AG04449 (cell line): ENCODE measurements at regions not wholly inside any gene's neighbourhood (a gene's known extent, or its start where the extent isn't known, plus 50 kb on each side); places are given as distances from the start of the nearest gene placed in this dataset.
"Not testable (repeated sequence)": the region's sequence is repeated elsewhere in the genome, so short reads cannot be mapped to it uniquely, and the experiment has no call there.

ENCODE experiments used
- CTCF ChIA-PET: fragments of 350-600 bp; formaldehyde crosslinking; extraction: SDS; loops from one replicate; lab custom pipeline; 2021; ENCODE audit warnings: antibody characterized with exemption; lab: Yijun Ruan, JAX
- POLR2A ChIA-PET: fragments of 400-600, 350-600 bp; formaldehyde crosslinking; extraction: SDS; loops from one replicate; lab custom pipeline; 2020; ENCODE audit warnings: antibody characterized with exemption, inconsistent platforms; lab: Yijun Ruan, JAX
- DNase-seq: peaks from one replicate; pipeline ENCODE4 v3.0.0-alpha.2; 2010; ENCODE audit warnings: low read depth, low spot score
- H3K4me3 ChIP-seq: 2 replicates; pipeline ENCODE4 v1.5.1; 2011; ENCODE audit warnings: low read depth, mild to moderate bottlenecking, control low read depth, low read length
- TF ChIP-seq, protein P1 (sequence below): IDR thresholded peaks from one replicate; pipeline ENCODE4 v1.5.1; 2011; ENCODE audit warnings: mild to moderate bottlenecking, moderate library complexity, low read length, control low read depth, inconsistent platforms; ENCODE audit not compliant: insufficient read depth; ENCODE audit errors: missing control alignments

DNA sequence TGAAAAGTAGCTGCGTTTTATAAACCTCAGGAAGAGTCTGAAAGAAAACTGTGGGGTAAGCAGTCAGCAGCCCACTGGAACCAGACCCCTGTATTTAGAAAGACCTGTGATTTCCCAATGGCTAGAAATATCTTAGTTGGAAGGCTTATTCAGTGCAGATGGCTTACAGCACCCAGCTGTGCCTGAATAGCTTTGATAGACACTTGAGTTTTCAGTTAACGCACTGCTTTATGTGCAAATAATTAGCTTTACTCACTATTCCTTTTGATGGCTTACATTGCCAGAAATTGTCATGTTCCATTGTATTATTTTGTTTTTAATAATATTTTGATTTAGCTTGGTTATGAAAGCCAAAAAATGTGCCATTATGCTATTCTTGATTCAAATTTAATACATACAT lies 465.3 kb upstream of the SYNCRIP start:
- ChIA-PET POLR2A (no interaction called here), CTCF (no interaction called here)
- no peak overlapping the region for H3K4me3 ChIP-seq
- TF ChIP-seq, protein P1, sequence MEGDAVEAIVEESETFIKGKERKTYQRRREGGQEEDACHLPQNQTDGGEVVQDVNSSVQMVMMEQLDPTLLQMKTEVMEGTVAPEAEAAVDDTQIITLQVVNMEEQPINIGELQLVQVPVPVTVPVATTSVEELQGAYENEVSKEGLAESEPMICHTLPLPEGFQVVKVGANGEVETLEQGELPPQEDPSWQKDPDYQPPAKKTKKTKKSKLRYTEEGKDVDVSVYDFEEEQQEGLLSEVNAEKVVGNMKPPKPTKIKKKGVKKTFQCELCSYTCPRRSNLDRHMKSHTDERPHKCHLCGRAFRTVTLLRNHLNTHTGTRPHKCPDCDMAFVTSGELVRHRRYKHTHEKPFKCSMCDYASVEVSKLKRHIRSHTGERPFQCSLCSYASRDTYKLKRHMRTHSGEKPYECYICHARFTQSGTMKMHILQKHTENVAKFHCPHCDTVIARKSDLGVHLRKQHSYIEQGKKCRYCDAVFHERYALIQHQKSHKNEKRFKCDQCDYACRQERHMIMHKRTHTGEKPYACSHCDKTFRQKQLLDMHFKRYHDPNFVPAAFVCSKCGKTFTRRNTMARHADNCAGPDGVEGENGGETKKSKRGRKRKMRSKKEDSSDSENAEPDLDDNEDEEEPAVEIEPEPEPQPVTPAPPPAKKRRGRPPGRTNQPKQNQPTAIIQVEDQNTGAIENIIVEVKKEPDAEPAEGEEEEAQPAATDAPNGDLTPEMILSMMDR, result no peak
- DNase-seq, result no peak

DNA sequence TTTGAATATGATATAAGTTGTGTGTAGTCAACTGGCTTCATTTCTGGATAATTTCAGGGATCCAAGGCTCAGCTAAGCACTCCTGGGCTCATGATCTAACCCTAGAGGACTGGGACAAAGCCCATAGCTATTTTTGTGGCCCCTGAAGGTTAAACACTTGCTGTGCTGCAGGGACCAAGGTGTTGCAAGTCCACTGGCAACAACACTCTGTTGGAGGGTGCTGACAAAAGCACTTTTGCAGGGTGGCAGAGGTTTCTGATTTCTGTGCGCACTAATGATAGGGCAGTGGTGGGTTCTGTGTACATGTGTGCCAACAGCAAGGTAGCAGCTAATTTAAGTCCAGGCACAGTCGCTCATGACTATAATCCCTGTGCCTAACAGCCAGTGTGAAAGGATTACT lies 445.3 kb upstream of the SYNCRIP start:
- ChIA-PET POLR2A (no interaction called here), CTCF (no interaction called here)
- TF ChIP-seq, protein P1, result no peak
- H3K4me3 ChIP-seq, result no peak overlapping the region
- DNase-seq, result no peak

DNA sequence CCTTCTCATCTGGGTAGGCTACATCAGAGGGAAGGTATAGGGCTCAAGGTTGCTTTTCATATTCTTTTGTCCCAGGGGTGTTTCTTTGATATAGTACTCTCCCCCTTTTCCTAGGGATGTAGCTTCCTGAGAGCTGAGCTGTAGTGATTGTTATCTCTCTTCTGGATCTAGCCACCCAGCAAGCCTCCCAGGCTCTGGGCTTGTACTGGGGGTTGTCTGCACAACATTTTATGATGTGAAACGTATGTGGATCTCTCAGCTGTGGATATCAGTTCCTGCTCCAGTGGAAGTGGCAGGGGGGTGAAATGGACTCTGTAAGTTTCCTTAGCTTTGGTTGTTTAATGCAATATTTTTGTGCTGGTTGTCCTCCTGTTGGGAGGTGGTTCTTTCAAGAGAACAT lies 437.3 kb upstream of the SYNCRIP start:
- TF ChIP-seq, protein P1, result no peak
- CTCF ChIA-PET, result no interaction called here
- DNase-seq, result no peak
- no peak overlapping the region for H3K4me3 ChIP-seq
- POLR2A ChIA-PET, result no interaction called here

DNA sequence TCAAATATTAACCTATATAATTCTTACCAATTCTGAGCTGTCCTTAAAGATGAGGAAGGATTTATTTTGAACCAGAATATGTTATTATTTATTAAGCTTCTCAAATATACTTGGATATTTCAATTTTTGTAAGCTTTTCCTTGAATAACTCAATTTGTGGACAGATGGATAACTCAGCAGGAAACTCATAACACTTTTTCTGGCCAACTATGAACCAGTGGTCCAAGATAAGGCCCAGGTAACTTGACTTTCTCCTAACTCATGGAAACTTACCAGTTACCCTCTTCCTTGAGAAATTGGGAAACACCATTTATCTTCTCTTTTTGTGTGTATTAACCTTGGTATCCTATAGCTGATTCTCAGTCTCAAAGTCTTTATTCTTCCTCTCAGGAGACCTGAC lies 427.5 kb upstream of the SYNCRIP start:
- TF ChIP-seq, protein P1, result no peak
- POLR2A ChIA-PET, result no interaction called here
- CTCF ChIA-PET, result no interaction called here
- no peak overlapping the region for H3K4me3 ChIP-seq
- no peak for DNase-seq

DNA sequence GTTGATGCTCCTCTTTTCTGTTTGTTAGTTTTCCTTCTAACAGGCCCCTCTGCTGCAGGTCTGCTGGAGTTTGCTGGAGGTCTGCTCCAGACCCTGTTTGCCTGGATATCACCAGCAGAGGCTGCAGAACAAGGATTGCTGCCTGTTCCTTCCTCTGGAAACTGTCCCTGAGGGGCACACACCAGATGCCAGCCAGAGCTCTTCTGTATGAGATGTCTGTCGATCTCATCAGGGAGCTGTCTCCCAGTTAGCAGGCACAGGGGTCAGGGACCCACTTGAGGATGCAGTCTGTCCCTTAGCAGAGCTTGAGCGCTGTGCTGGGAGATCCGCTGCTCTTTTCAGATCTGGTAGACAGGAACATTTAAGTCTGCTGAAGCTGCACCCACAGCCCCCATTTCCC lies 422.3 kb upstream of the SYNCRIP start:
- POLR2A ChIA-PET, DNase-seq, H3K4me3 ChIP-seq, CTCF ChIA-PET: not testable (repeated sequence)

DNA sequence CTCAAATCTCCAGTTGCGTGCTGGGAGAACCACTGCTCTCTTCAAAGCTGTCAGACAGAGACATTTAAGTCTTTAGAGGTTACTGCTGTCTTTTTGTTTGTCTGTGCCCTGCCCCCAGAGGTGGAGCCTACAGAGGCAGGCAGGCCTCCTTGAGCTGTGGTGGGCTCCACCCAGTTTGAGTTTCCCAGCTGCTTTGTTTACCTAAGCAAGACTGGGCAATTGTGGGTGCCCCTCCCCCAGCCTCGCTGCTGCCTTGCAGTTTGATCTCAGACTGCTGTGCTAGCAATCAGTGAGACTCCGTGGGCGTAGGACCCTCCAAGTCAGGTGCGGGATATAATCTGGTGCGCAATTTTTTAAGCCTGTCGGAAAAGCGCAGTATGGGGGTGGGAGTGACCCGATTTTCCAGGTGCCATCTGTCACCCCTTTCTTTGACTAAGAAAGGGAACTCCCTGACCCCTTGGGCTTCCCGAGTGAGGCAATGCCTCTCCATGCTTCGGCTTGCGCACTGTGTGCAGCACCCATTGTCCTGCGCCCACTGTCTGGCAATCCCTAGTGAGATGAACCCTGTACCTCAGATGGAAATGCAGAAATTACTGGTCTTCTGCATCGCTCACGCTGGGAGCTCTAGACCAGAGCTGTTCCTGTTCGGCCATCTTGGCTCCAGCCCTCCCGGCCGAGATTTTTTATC lies 414.8 kb upstream of the SYNCRIP start:
- POLR2A ChIA-PET, CTCF ChIA-PET, H3K4me3 ChIP-seq, DNase-seq: not testable (repeated sequence)

DNA sequence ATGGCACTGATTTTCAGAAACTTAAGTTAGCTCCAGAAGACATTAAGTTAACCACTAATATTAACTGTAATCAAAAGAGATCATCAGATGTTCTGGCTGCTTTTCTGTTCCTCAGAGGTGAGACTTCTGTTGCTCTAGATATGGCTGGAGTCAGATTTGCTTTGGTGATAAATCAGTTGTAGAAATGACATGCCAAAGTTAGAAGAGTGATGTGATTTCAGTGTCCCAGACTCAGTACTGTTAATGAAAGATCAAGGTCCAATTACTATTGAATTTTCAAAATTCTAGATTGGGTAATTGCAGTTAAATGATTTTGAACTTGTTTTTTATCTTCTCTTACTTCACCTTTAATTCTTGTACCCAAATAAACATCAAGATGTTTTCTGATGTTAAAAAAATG lies 402.4 kb upstream of the SYNCRIP start:
- POLR2A ChIA-PET, result no interaction called here
- TF ChIP-seq, protein P1, result no peak
- H3K4me3 ChIP-seq, result no peak overlapping the region
- no peak for DNase-seq
- CTCF ChIA-PET, result no interaction called here
